GM19438 (cell line): ENCODE measurements at regions not wholly inside any gene's neighbourhood (a gene's known extent, or its start where the extent isn't known, plus 50 kb on each side); places are given as distances from the start of the nearest gene placed in this dataset.
"Not testable (repeated sequence)": the region's sequence is repeated elsewhere in the genome, so short reads cannot be mapped to it uniquely, and the experiment has no call there.

Experiments used
- ATAC-seq: cut with Tn5 transposase; IDR thresholded peaks from one replicate; pipeline ENCODE4 v1.9.1; 2021; ENCODE audit warnings: low read depth; ENCODE audit not compliant: unreplicated experiment

- ATAC-seq = no peak
These were observed 901.0 kb downstream of the TSN start for GRCh38 chr2:122656403-122656802.

GRCh38 chr2:122660786-122661634 lies 905.6 kb downstream of the TSN start:
- ATAC-seq = no peak

GRCh38 chr2:122663620-122664019 lies 908.2 kb downstream of the TSN start:
- no peak for ATAC-seq

- no peak for ATAC-seq
These were observed 914.2 kb downstream of the TSN start for GRCh38 chr2:122669627-122670026.

- no peak for ATAC-seq
These were observed 915.4 kb downstream of the TSN start for GRCh38 chr2:122670897-122671296.

- ATAC-seq = no peak
These were observed 925.2 kb downstream of the TSN start for GRCh38 chr2:122680662-122681061.

DNA sequence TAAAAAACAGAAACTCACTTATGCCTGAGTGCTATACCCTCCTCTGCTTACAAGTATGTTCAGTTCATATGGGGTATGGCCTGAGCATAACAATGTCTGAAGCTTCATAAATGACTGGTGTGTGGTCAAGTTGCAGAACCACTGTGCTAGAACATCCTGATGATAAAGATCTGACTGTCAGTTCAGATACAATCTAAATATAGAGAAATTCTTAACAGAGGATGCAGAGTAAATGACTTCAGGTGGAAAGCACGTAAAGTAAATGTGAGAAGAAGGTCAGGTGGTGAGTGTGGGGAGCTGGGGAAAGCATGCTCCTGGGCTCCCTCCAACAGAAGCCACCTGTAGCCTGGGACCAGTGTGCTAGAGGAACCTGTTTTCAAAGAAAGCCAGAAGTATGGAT lies 926.2 kb downstream of the TSN start:
- ATAC-seq = no peak

- ATAC-seq = no peak
These were observed 926.9 kb downstream of the TSN start for GRCh38 chr2:122682356-122682755.

- no peak for ATAC-seq
These were observed 927.6 kb downstream of the TSN start for GRCh38 chr2:122683018-122683417.

- no peak for ATAC-seq
These were observed 937.1 kb downstream of the TSN start for GRCh38 chr2:122692400-122693083.

GRCh38 chr2:122697415-122697814 lies 942.0 kb downstream of the TSN start:
- ATAC-seq = no peak

GRCh38 chr2:122703676-122704075 lies 948.2 kb downstream of the TSN start:
- no peak for ATAC-seq

- ATAC-seq = peak; percentile 44
These were observed 948.7 kb downstream of the TSN start for GRCh38 chr2:122704109-122704563.

GRCh38 chr2:122705746-122706145 lies 950.3 kb downstream of the TSN start:
- no peak for ATAC-seq

- ATAC-seq = no peak
These were observed 951.3 kb downstream of the TSN start for GRCh38 chr2:122706757-122707223.

DNA sequence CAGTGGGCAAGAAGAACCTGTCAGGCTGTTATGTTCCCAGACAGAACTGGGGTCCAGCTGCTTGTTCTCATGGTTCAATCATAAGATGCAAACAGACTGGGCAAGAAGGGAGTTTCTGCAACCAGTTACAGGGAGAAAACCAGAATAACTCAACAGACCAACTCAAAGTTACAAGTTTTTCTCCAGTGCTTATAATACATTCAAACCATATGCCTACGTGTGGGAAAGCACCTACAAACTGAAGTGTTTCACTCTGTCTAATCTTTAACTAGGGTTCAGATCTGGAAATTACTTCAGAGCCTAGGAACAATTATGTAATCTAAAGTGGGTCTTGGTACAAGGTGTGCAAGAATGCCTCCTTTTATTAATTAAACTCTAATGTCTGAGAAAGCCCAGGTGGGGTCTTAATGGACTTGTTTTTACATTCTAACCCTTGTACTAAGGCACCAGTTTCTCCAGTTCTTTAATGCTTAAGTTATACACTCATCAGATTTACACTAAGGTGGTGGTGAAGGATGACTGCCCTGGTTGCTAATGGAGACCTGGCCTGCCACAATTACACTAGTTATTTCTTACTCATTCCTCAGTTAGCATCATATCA lies 951.9 kb downstream of the TSN start:
- ATAC-seq = no peak

GRCh38 chr2:122710049-122710448 lies 954.6 kb downstream of the TSN start:
- ATAC-seq = no peak

DNA sequence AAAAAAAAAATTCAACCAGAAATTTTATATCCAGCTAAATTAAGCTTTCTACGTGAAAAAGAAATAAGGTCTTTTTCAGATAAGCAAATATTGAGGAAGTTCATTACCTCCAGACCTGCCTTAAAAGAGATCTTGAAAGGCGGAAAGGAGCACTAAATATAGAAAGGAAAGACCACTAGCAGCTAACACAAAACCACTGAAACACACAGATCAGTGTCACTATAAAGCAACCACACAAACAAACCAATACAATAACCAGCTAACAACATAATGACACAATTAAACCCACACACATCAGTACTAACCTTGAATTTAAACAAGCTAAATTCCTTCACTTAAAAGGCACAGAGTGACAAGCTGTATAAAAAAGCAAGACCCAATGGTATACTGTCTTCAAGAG lies 958.3 kb downstream of the TSN start:
- ATAC-seq = no peak

GRCh38 chr2:122720822-122721221 lies 965.4 kb downstream of the TSN start:
- not testable (repeated sequence) for ATAC-seq

GRCh38 chr2:122734766-122735424 lies 979.4 kb downstream of the TSN start:
- ATAC-seq = no peak

GRCh38 chr2:122736279-122736678 lies 980.8 kb downstream of the TSN start:
- ATAC-seq = no peak
